MM.1S (cell line): ENCODE measurements at regions not wholly inside any gene's neighbourhood (a gene's known extent, or its start where the extent isn't known, plus 50 kb on each side); places are given as distances from the start of the nearest gene placed in this dataset.

ENCODE experiments used
- EZH2 ChIP-seq: fragments of 300-600 bp; sonication (generic); optimal IDR thresholded peaks from 2 replicates; pipeline ENCODE3; 2017; ENCODE audit warnings: low read depth, mild to moderate bottlenecking, antibody characterized with exemption, low read length, mixed read lengths
- EZH2phosphoT487 ChIP-seq: fragments of 300-600 bp; sonication (generic); IDR thresholded peaks from 2 replicates; pipeline ENCODE4 v1.6.1; 2018; ENCODE audit warnings: antibody characterized with exemption, low read length
- TF ChIP-seq, protein P1 (sequence below): fragments of 300-600 bp; sonication (generic); IDR thresholded peaks from 2 replicates; pipeline ENCODE4 v1.5.1; 2016; ENCODE audit warnings: antibody characterized with exemption, low read length, mixed read lengths

DNA sequence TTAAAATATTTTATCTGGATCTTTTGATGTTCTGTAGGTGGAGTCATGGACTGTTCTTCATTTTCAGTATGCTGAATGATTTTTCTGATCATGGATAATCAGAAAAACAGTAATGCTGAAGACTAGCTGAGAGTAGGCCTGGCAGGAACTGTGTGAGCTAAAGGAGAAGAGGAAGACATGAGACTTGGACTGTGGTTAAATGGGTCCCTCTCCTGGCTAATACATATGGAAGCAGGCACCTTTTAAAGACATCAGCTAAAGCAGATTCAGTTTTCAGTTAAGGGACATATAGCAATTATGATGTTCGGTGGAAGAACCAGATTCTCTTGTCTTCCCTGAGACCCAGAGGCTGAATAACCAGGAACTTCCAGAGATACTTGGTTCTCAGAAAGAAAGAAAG is 169.4 kb downstream of the OLFM4 start:
- TF ChIP-seq, protein P1, sequence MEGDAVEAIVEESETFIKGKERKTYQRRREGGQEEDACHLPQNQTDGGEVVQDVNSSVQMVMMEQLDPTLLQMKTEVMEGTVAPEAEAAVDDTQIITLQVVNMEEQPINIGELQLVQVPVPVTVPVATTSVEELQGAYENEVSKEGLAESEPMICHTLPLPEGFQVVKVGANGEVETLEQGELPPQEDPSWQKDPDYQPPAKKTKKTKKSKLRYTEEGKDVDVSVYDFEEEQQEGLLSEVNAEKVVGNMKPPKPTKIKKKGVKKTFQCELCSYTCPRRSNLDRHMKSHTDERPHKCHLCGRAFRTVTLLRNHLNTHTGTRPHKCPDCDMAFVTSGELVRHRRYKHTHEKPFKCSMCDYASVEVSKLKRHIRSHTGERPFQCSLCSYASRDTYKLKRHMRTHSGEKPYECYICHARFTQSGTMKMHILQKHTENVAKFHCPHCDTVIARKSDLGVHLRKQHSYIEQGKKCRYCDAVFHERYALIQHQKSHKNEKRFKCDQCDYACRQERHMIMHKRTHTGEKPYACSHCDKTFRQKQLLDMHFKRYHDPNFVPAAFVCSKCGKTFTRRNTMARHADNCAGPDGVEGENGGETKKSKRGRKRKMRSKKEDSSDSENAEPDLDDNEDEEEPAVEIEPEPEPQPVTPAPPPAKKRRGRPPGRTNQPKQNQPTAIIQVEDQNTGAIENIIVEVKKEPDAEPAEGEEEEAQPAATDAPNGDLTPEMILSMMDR = no peak
- no peak for TF ChIP-seq EZH2
- TF ChIP-seq EZH2phosphoT487 = no peak
